ENCODE measurements at regions not wholly inside any gene's neighbourhood (a gene's known extent, or its start where the extent isn't known, plus 50 kb on each side); places are given as distances from the start of the nearest gene placed in this dataset.

GRCh38 chr12:18206198-18206597 is 55.1 kb upstream of the PIK3C2G start:
- TF ChIP-seq CTCF (IDR thresholded peaks at IDR 0.05) (no peak), POLR2A (IDR thresholded peaks at IDR 0.05) (no peak)

Data from thyroid gland (tissue), 4 donors.